ENCODE measurements at regions not wholly inside any gene's neighbourhood (a gene's known extent, or its start where the extent isn't known, plus 50 kb on each side); places are given as distances from the start of the nearest gene placed in this dataset.
A peak's percentile ranks its signal among the peaks of the same experiment; 100 is the strongest.

- DNase-seq (ENCODE audit: low read depth), result no peak
- no peak overlapping the region for H3K4me3 ChIP-seq (ENCODE audit: low read depth, low read length)
- no peak for TF ChIP-seq CTCF (IDR thresholded peaks at IDR 0.05; ENCODE audit: control insufficient read depth, extremely low read depth, insufficient read depth)
These were observed 94.2 kb upstream of the TECRL start for GRCh38 chr4:64503416-64503815.

- H3K4me3 ChIP-seq (ENCODE audit: low read depth, low read length), result no peak overlapping the region
- no peak for DNase-seq (ENCODE audit: low read depth)
- TF ChIP-seq CTCF (IDR thresholded peaks at IDR 0.05; ENCODE audit: control insufficient read depth, extremely low read depth, insufficient read depth), result no peak
These were observed 88.2 kb upstream of the TECRL start for GRCh38 chr4:64497491-64497890.

- no peak for TF ChIP-seq CTCF (IDR thresholded peaks at IDR 0.05; ENCODE audit: control insufficient read depth, extremely low read depth, insufficient read depth)
- DNase-seq (ENCODE audit: low read depth), result no peak
- H3K4me3 ChIP-seq (ENCODE audit: low read depth, low read length), result no peak overlapping the region
These were observed 86.7 kb upstream of the TECRL start for GRCh38 chr4:64495946-64496345.

GRCh38 chr4:64489628-64490027, 80.4 kb upstream of the TECRL start:
- no peak overlapping the region for H3K4me3 ChIP-seq (ENCODE audit: low read depth, low read length)
- no peak for TF ChIP-seq CTCF (IDR thresholded peaks at IDR 0.05; ENCODE audit: control insufficient read depth, extremely low read depth, insufficient read depth)
- no peak for DNase-seq (ENCODE audit: low read depth)

- DNase-seq (ENCODE audit: low read depth), result no peak
- H3K4me3 ChIP-seq (ENCODE audit: low read depth, low read length), result no peak overlapping the region
- TF ChIP-seq CTCF (IDR thresholded peaks at IDR 0.05; ENCODE audit: control insufficient read depth, extremely low read depth, insufficient read depth), result no peak
These were observed 70.1 kb upstream of the TECRL start for GRCh38 chr4:64479338-64479737.

GRCh38 chr4:64477127-64477526, 67.9 kb upstream of the TECRL start:
- H3K4me3 ChIP-seq (ENCODE audit: low read depth, low read length), result no peak overlapping the region
- no peak for DNase-seq (ENCODE audit: low read depth)
- TF ChIP-seq CTCF (IDR thresholded peaks at IDR 0.05; ENCODE audit: control insufficient read depth, extremely low read depth, insufficient read depth), result no peak

GRCh38 chr4:64465263-64465662, 56.0 kb upstream of the TECRL start:
- DNase-seq (ENCODE audit: low read depth), result peak; percentile 85
- no peak for TF ChIP-seq CTCF (IDR thresholded peaks at IDR 0.05; ENCODE audit: control insufficient read depth, extremely low read depth, insufficient read depth)
- H3K4me3 ChIP-seq (ENCODE audit: low read depth, low read length), result no peak overlapping the region

Data from LNCaP clone FGC (cell line).